Cardiac muscle cell (in vitro differentiated cells and primary cell): ENCODE measurements at regions not wholly inside any gene's neighbourhood (a gene's known extent, or its start where the extent isn't known, plus 50 kb on each side); places are given as distances from the start of the nearest gene placed in this dataset.
A peak's percentile ranks its signal among the peaks of the same experiment; 100 is the strongest.

Experiments used
- DNase-seq, 2 donors: peaks; one replicate each; pipeline versions ENCODE4 v3.0.0 to v3.0.0-alpha.2; 2010 to 2017; ENCODE audit warnings: low read depth in 1 of 2, low spot score in 1 of 2
- H3K27ac ChIP-seq: fragments of 200-600 bp; sonication (generic); 2 replicates; pipeline ENCODE4 v1.5.1; 2016
- H3K27me3 ChIP-seq: fragments of 200-600 bp; sonication (generic); 2 replicates; pipeline ENCODE4 v1.6.0; 2016; ENCODE audit warnings: control low read depth
- H3K36me3 ChIP-seq: fragments of 200-600 bp; sonication (generic); 2 replicates; pipeline ENCODE4 v1.5.1; 2016; ENCODE audit warnings: control low read depth
- H3K4me1 ChIP-seq: fragments of 200-600 bp; sonication (generic); 2 replicates; pipeline ENCODE4 v1.8.1; 2017; ENCODE audit warnings: low read depth, mild to moderate bottlenecking, mixed run types
- H3K4me3 ChIP-seq: fragments of 200-600 bp; sonication (generic); 2 replicates; pipeline ENCODE4 v1.5.1; 2016; ENCODE audit warnings: mild to moderate bottlenecking
- H3K9me3 ChIP-seq: fragments of 200-600 bp; sonication (generic); 2 replicates; pipeline ENCODE4 v1.5.1; 2017; ENCODE audit warnings: low read depth, mild to moderate bottlenecking, control low read depth
- TF ChIP-seq, protein P1 (sequence below): IDR thresholded peaks from 2 replicates; pipeline ENCODE4 v1.5.1; 2012; ENCODE audit warnings: low read depth, mild to moderate bottlenecking, low read length

DNA sequence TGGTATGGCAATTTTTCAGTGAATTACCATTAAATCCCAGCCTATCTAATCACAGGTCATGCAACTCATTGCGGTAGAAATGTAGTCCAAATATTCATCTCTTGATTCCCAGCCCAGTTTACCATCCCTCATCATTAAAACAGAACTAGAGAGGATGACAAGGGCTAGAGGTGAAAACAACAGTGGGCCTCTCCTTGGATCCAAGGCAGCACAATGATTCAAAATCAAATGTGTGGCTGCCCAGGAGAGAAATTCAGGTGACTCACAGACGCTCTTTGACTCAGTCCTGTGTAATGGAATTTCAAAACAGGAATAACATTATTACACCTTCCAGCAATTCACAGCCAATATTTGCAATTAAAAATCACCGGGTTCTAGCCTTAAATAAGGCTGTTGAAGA is 246.5 kb downstream of the TBL1XR1 start:
- Histone ChIP-seq H3K36me3 (no peaks in the 10 kb centered on the region), H3K4me3 (no peak overlapping the region), H3K27me3 (no peaks in the 10 kb centered on the region), H3K9me3 (no peaks in the 10 kb centered on the region), H3K4me1 (no peaks in the 10 kb centered on the region), H3K27ac (no peak overlapping the region)
- peak in 1 of 2 donors; percentile 25 for DNase-seq
- TF ChIP-seq, protein P1, sequence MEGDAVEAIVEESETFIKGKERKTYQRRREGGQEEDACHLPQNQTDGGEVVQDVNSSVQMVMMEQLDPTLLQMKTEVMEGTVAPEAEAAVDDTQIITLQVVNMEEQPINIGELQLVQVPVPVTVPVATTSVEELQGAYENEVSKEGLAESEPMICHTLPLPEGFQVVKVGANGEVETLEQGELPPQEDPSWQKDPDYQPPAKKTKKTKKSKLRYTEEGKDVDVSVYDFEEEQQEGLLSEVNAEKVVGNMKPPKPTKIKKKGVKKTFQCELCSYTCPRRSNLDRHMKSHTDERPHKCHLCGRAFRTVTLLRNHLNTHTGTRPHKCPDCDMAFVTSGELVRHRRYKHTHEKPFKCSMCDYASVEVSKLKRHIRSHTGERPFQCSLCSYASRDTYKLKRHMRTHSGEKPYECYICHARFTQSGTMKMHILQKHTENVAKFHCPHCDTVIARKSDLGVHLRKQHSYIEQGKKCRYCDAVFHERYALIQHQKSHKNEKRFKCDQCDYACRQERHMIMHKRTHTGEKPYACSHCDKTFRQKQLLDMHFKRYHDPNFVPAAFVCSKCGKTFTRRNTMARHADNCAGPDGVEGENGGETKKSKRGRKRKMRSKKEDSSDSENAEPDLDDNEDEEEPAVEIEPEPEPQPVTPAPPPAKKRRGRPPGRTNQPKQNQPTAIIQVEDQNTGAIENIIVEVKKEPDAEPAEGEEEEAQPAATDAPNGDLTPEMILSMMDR = no peak

DNA sequence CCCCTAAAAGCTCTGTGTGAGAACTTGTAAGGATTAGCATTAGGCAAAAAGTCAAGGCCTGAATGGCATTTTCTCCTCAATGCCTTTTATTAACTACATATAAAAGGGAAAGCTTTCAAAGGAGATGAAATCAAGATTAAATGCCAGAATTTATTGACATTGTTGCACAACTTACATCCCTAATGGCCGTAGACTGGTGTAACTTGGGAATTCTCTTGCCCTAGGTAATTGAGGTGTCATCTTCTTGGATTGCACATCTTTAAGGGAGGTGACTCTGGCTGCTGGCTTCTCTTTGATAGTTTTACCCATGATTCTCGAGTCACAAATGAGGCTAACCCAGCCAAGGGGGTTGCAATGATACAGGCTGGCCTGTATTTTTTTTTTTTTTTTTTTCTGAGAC is 249.1 kb downstream of the TBL1XR1 start:
- no peak overlapping the region for H3K4me3 ChIP-seq
- DNase-seq = no peak
- no peak overlapping the region for H3K27ac ChIP-seq
- H3K36me3 ChIP-seq = no peaks in the 10 kb centered on the region
- H3K4me1 ChIP-seq = no peaks in the 10 kb centered on the region
- H3K27me3 ChIP-seq = no peaks in the 10 kb centered on the region
- TF ChIP-seq, protein P1 = no peak
- no peaks in the 10 kb centered on the region for H3K9me3 ChIP-seq

DNA sequence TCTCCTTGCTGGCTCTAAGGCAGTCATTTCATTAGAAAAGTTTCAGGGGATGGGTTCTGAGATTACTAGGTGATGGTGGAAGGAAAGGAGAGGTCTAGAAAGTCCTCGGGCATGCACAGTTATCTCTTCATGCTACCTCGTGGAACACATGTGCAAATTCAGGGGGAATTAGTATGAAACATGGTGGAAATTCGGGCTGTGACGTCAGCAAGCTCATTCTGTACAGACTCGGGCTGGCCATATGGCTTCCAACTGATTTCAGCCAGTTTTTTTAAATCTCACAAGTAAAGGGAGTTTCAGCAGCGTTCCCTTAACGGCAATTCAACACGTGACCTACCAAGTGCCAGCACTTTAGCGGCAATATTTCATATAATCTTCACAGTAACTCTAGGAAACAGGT is 251.1 kb downstream of the TBL1XR1 start:
- DNase-seq = no peak
- H3K4me3 ChIP-seq = no peak overlapping the region
- H3K27ac ChIP-seq = no peak overlapping the region
- H3K4me1 ChIP-seq = no peaks in the 10 kb centered on the region
- H3K36me3 ChIP-seq = no peaks in the 10 kb centered on the region
- H3K9me3 ChIP-seq = no peaks in the 10 kb centered on the region
- TF ChIP-seq, protein P1 = no peak
- H3K27me3 ChIP-seq = no peaks in the 10 kb centered on the region

DNA sequence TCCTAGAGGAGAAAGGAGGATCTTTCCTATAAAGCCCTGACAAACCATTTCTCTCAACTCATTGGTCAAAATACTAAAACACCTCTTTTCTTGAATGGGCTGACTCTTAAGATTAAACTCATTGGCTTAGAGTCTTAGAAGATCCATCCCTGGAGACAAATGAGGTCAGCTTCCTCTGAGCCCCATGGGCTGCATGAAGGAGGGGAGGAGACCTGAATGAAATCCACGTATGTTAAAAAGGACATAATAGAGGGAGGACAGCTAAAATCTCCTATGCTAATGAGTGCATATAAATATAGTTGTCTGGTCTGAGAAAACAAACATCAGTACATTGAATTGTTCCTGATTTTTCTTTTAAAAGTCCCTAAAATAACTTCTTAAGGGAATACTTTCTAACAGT is 255.0 kb downstream of the TBL1XR1 start:
- no peaks in the 10 kb centered on the region for H3K9me3 ChIP-seq
- TF ChIP-seq, protein P1 = no peak

DNA sequence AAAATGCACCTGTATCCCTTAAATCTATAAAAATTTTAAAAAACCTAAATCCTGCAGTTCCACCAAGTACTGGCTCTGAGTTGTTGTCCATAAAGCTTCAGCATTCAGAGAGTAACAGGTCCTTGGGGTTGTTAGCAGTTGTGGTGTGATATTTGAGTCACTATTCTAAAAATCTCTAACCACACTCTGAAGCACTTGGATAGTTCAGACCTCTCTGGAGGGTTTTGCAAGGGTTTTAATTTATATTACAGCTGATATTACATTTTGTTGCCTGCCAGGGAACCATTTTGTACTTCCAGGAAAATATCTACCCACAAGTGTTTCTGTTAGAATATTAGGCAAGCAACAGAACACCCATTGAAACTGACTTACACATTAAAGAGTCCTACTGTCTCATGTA is 255.6 kb downstream of the TBL1XR1 start:
- TF ChIP-seq, protein P1 = no peak
- H3K9me3 ChIP-seq = no peaks in the 10 kb centered on the region
- no peak overlapping the region for H3K27ac ChIP-seq
- no peaks in the 10 kb centered on the region for H3K36me3 ChIP-seq
- DNase-seq = peak in 1 of 2 donors; percentile 35
- H3K4me3 ChIP-seq = no peak overlapping the region
- no peaks in the 10 kb centered on the region for H3K27me3 ChIP-seq
- no peaks in the 10 kb centered on the region for H3K4me1 ChIP-seq

More for the DNA sequence above, 255.0 kb downstream of the TBL1XR1 start:
- H3K4me3 ChIP-seq = no peak overlapping the region
- no peak for DNase-seq
- no peak overlapping the region for H3K27ac ChIP-seq
- no peaks in the 10 kb centered on the region for H3K36me3 ChIP-seq
- H3K27me3 ChIP-seq = no peaks in the 10 kb centered on the region
- no peaks in the 10 kb centered on the region for H3K4me1 ChIP-seq
